ENCODE measurements at regions not wholly inside any gene's neighbourhood (a gene's known extent, or its start where the extent isn't known, plus 50 kb on each side); places are given as distances from the start of the nearest gene placed in this dataset.
"Not testable (repeated sequence)": the region's sequence is repeated elsewhere in the genome, so short reads cannot be mapped to it uniquely, and the experiment has no call there.

- H3K4me2 ChIP-seq (ENCODE audit: low read depth, low read length, poor library complexity, severe bottlenecking); H4K20me1 ChIP-seq (ENCODE audit: insufficient read depth, low read depth, low read length); H2AFZ ChIP-seq (ENCODE audit: low read length); H3K4me1 ChIP-seq (ENCODE audit: low read length); H3K27me3 ChIP-seq (ENCODE audit: low read length); H3K9me2 ChIP-seq (replicated peaks; ENCODE audit: insufficient read depth, low read length); H3K9ac ChIP-seq (ENCODE audit: low read length); H3K79me2 ChIP-seq (ENCODE audit: low read length); H3K36me3 ChIP-seq (ENCODE audit: insufficient read depth, low read length); H3K9me3 ChIP-seq (ENCODE audit: low read length); H3K4me3 ChIP-seq (ENCODE audit: low read length); H3K27ac ChIP-seq (ENCODE audit: low read length); DNase-seq: not testable (repeated sequence)
These were observed 242.4 kb downstream of the SKIDA1 start for GRCh38 chr10:21283053-21283452.

DNA sequence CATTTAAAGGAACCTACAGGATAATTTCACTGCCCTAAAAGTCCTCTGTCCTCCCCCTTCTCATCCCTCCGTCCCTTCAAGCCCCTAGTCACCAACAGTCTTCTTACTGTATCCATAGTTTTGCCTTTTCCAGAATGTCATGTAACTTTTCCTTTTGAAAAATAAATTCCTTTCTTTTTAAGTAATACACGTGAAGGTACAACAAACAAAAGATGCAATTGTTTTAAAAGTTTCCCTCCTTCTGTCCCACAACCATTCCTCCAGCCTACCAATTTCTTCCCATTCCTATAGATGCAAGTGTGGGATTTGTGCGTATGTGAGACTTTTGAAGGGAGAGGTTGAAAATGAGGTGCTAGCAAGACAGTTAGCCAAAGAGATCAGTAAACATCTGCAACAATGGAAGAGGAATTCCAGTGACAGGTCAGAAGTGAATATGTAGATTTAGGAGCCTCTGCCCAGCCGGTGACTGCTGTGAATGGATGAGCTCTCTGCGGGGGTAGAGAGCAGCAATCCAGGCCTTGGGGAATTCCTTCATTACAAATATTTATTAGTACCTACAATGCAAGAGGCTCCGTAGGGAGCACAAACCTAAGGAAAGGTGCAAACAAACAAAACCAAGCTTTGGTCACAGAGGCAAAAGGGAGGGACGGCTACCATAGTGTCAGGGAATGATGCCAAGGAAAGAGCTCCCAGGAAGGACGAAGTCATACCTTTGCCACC, 243.6 kb downstream of the SKIDA1 start:
- no peak overlapping the region for H3K27ac ChIP-seq (ENCODE audit: low read length)
- no peaks in the 10 kb centered on the region for H3K79me2 ChIP-seq (ENCODE audit: low read length)
- no peaks in the 10 kb centered on the region for H4K20me1 ChIP-seq (ENCODE audit: insufficient read depth, low read depth, low read length)
- H3K4me2 ChIP-seq (ENCODE audit: low read depth, low read length, poor library complexity, severe bottlenecking), result no peak overlapping the region
- no peaks in the 10 kb centered on the region for H3K9me2 ChIP-seq (replicated peaks; ENCODE audit: insufficient read depth, low read length)
- no peak for DNase-seq
- no peaks in the 10 kb centered on the region for H3K27me3 ChIP-seq (ENCODE audit: low read length)
- H3K4me1 ChIP-seq (ENCODE audit: low read length), result no peaks in the 10 kb centered on the region
- no peak overlapping the region for H2AFZ ChIP-seq (ENCODE audit: low read length)
- H3K9ac ChIP-seq (ENCODE audit: low read length), result no peak overlapping the region
- H3K9me3 ChIP-seq (ENCODE audit: low read length), result no peaks in the 10 kb centered on the region
- no peak overlapping the region for H3K4me3 ChIP-seq (ENCODE audit: low read length)
- no peaks in the 10 kb centered on the region for H3K36me3 ChIP-seq (ENCODE audit: insufficient read depth, low read length)

GRCh38 chr10:21280971-21281572, 244.4 kb downstream of the SKIDA1 start:
- Histone ChIP-seq H4K20me1 (ENCODE audit: insufficient read depth, low read depth, low read length) (no peaks in the 10 kb centered on the region), H2AFZ (ENCODE audit: low read length) (no peak overlapping the region), H3K79me2 (ENCODE audit: low read length) (no peaks in the 10 kb centered on the region), H3K9me3 (ENCODE audit: low read length) (no peaks in the 10 kb centered on the region), H3K27ac (ENCODE audit: low read length) (no peak overlapping the region), H3K36me3 (ENCODE audit: insufficient read depth, low read length) (no peaks in the 10 kb centered on the region), H3K4me3 (ENCODE audit: low read length) (no peak overlapping the region), H3K9ac (ENCODE audit: low read length) (no peak overlapping the region), H3K27me3 (ENCODE audit: low read length) (no peaks in the 10 kb centered on the region), H3K9me2 (replicated peaks; ENCODE audit: insufficient read depth, low read length) (no peaks in the 10 kb centered on the region), H3K4me1 (ENCODE audit: low read length) (no peaks in the 10 kb centered on the region), H3K4me2 (ENCODE audit: low read depth, low read length, poor library complexity, severe bottlenecking) (no peak overlapping the region)
- no peak for DNase-seq

GRCh38 chr10:21280037-21280436, 245.4 kb downstream of the SKIDA1 start:
- Histone ChIP-seq H3K79me2 (ENCODE audit: low read length) (no peaks in the 10 kb centered on the region), H2AFZ (ENCODE audit: low read length) (no peak overlapping the region), H3K4me2 (ENCODE audit: low read depth, low read length, poor library complexity, severe bottlenecking) (no peak overlapping the region), H3K4me1 (ENCODE audit: low read length) (no peaks in the 10 kb centered on the region), H3K4me3 (ENCODE audit: low read length) (no peak overlapping the region), H3K9ac (ENCODE audit: low read length) (no peak overlapping the region), H3K36me3 (ENCODE audit: insufficient read depth, low read length) (no peaks in the 10 kb centered on the region), H4K20me1 (ENCODE audit: insufficient read depth, low read depth, low read length) (no peaks in the 10 kb centered on the region), H3K27ac (ENCODE audit: low read length) (no peak overlapping the region), H3K9me3 (ENCODE audit: low read length) (no peaks in the 10 kb centered on the region), H3K27me3 (ENCODE audit: low read length) (no peaks in the 10 kb centered on the region), H3K9me2 (replicated peaks; ENCODE audit: insufficient read depth, low read length) (no peaks in the 10 kb centered on the region)
- no peak for DNase-seq

DNA sequence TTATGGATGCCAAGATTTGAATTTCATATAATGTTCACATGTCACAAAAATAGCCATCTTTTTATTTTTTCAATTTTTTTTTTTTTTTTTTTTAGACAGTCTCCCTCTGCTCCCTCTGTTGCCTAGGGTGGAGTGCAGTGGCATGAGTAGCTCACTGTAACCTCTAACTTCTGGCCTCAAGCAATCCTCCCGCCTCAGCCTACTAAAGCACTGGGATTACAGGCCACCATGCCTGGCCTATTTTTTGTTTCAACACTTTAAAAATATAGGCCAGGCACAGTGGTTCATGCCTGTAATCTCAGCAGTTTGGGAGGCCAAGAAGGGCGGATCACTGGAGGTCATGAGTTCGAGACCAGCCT, 246.3 kb downstream of the SKIDA1 start:
- H3K27me3 ChIP-seq (ENCODE audit: low read length), result no peaks in the 10 kb centered on the region
- no peak overlapping the region for H3K27ac ChIP-seq (ENCODE audit: low read length)
- no peaks in the 10 kb centered on the region for H3K9me3 ChIP-seq (ENCODE audit: low read length)
- DNase-seq, result no peak
- no peak overlapping the region for H3K4me2 ChIP-seq (ENCODE audit: low read depth, low read length, poor library complexity, severe bottlenecking)
- H3K4me3 ChIP-seq (ENCODE audit: low read length), result no peak overlapping the region
- no peak overlapping the region for H2AFZ ChIP-seq (ENCODE audit: low read length)
- H3K4me1 ChIP-seq (ENCODE audit: low read length), result no peaks in the 10 kb centered on the region
- H3K9me2 ChIP-seq (replicated peaks; ENCODE audit: insufficient read depth, low read length), result no peaks in the 10 kb centered on the region
- H3K36me3 ChIP-seq (ENCODE audit: insufficient read depth, low read length), result no peaks in the 10 kb centered on the region
- H4K20me1 ChIP-seq (ENCODE audit: insufficient read depth, low read depth, low read length), result no peaks in the 10 kb centered on the region
- H3K79me2 ChIP-seq (ENCODE audit: low read length), result no peaks in the 10 kb centered on the region
- no peak overlapping the region for H3K9ac ChIP-seq (ENCODE audit: low read length)

DNA sequence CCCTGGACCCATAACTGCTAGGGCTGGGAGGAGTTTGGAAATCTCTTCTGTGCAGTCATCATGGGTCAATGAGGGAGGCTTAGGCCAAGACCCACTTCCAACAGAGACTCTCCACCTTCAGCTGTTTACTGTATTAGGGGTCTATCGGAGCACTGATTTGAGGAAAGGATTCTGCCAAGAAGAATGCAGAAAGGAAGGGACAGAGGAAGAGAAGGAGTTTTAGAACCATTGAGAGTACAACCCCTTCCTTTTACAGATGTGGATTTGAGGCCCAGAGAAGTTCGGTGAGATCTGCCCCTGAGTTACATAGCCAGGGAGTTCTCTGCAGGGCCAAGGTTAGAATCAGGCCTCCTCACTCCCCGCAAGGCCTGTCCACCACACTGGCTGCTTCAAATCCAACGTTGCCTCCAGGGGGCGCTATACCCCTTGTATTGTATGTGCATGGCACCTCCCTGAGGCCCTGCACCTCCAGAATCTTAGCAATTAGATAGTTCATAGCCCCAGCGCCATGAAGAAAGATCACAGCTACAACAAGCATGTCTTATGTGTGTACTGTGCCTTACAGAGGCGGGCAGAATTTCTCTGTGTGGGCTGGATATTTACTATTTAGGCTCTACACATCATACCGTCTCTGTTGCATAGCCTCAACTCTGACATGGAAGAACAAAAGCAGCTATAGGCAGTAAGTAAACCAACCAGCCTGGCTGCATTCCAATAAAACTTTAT, 246.8 kb downstream of the SKIDA1 start:
- H3K27me3 ChIP-seq (ENCODE audit: low read length), result no peaks in the 10 kb centered on the region
- H3K36me3 ChIP-seq (ENCODE audit: insufficient read depth, low read length), result no peaks in the 10 kb centered on the region
- DNase-seq, result peak; percentile 95
- H3K9me2 ChIP-seq (replicated peaks; ENCODE audit: insufficient read depth, low read length), result no peaks in the 10 kb centered on the region
- H3K4me2 ChIP-seq (ENCODE audit: low read depth, low read length, poor library complexity, severe bottlenecking), result no peak overlapping the region
- no peak overlapping the region for H3K4me3 ChIP-seq (ENCODE audit: low read length)
- H3K79me2 ChIP-seq (ENCODE audit: low read length), result no peaks in the 10 kb centered on the region
- no peaks in the 10 kb centered on the region for H3K4me1 ChIP-seq (ENCODE audit: low read length)
- H3K9ac ChIP-seq (ENCODE audit: low read length), result no peak overlapping the region
- no peak overlapping the region for H3K27ac ChIP-seq (ENCODE audit: low read length)
- H3K9me3 ChIP-seq (ENCODE audit: low read length), result no peaks in the 10 kb centered on the region
- peak overlapping the region; percentile 76 for H2AFZ ChIP-seq (ENCODE audit: low read length)
- no peaks in the 10 kb centered on the region for H4K20me1 ChIP-seq (ENCODE audit: insufficient read depth, low read depth, low read length)

DNA sequence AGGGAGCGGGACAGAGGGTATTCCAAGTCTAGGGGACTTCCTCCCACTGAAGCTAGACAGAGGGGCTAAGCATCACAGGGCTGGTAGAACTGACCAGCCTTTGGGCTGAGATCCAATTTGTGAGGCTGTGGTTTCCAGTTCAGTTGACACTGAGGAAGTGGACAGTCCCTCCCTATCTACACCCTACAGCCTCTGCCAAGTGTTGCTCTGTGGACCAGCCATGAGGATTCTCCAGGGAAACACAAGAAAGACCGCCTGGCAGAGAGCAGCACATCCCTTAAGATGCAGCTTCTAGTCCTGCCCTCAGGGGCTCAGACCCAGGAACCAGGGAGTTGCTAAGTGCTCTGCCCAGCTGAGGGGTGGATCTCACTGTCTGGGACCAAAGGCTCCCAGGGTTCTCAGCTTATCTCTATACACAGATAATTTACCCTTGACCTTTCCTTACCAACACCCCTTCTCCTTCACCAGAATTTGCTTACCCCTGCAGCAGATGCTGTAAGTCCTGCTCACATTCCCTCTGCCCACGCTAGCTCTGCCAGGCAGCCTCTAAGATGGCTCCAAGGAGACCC, 252.0 kb downstream of the SKIDA1 start:
- Histone ChIP-seq H3K9me2 (replicated peaks; ENCODE audit: insufficient read depth, low read length) (no peaks in the 10 kb centered on the region), H3K4me3 (ENCODE audit: low read length) (no peak overlapping the region), H3K79me2 (ENCODE audit: low read length) (no peaks in the 10 kb centered on the region), H3K4me1 (ENCODE audit: low read length) (no peaks in the 10 kb centered on the region), H3K4me2 (ENCODE audit: low read depth, low read length, poor library complexity, severe bottlenecking) (no peak overlapping the region), H2AFZ (ENCODE audit: low read length) (no peak overlapping the region), H3K27ac (ENCODE audit: low read length) (no peak overlapping the region), H3K9me3 (ENCODE audit: low read length) (no peaks in the 10 kb centered on the region), H4K20me1 (ENCODE audit: insufficient read depth, low read depth, low read length) (no peaks in the 10 kb centered on the region), H3K9ac (ENCODE audit: low read length) (no peak overlapping the region), H3K27me3 (ENCODE audit: low read length) (no peaks in the 10 kb centered on the region), H3K36me3 (ENCODE audit: insufficient read depth, low read length) (no peaks in the 10 kb centered on the region)
- no peak for DNase-seq

- H2AFZ ChIP-seq (ENCODE audit: low read length), result no peak overlapping the region
- no peak overlapping the region for H3K27ac ChIP-seq (ENCODE audit: low read length)
- H3K4me3 ChIP-seq (ENCODE audit: low read length), result no peak overlapping the region
- no peaks in the 10 kb centered on the region for H3K9me3 ChIP-seq (ENCODE audit: low read length)
- no peaks in the 10 kb centered on the region for H3K27me3 ChIP-seq (ENCODE audit: low read length)
- no peak overlapping the region for H3K9ac ChIP-seq (ENCODE audit: low read length)
- H3K4me2 ChIP-seq (ENCODE audit: low read depth, low read length, poor library complexity, severe bottlenecking), result no peak overlapping the region
- no peaks in the 10 kb centered on the region for H4K20me1 ChIP-seq (ENCODE audit: insufficient read depth, low read depth, low read length)
- H3K79me2 ChIP-seq (ENCODE audit: low read length), result no peaks in the 10 kb centered on the region
- H3K36me3 ChIP-seq (ENCODE audit: insufficient read depth, low read length), result no peaks in the 10 kb centered on the region
- DNase-seq, result no peak
- no peaks in the 10 kb centered on the region for H3K4me1 ChIP-seq (ENCODE audit: low read length)
- H3K9me2 ChIP-seq (replicated peaks; ENCODE audit: insufficient read depth, low read length), result no peaks in the 10 kb centered on the region
These were observed 252.7 kb downstream of the SKIDA1 start for GRCh38 chr10:21272643-21273399.

Data from Karpas-422 (cell line).